Endothelial cell of umbilical vein (primary cell): ENCODE measurements at regions not wholly inside any gene's neighbourhood (a gene's known extent, or its start where the extent isn't known, plus 50 kb on each side); places are given as distances from the start of the nearest gene placed in this dataset.

Experiments
- BruUV-seq: library from RNA; stranded (reverse); fragments of 400-500 nt; replicated peaks from 2 replicates; lab custom pipeline; 2021; lab: Mats Ljungman, UMichigan
- CTCF ChIA-PET: fragments of 300-600, 350-600 bp; sonication (Branson Sonifier 250); formaldehyde crosslinking; loops from one replicate; lab custom pipeline; 2021; ENCODE audit warnings: antibody characterized with exemption, inconsistent platforms; lab: Charles Lee
- POLR2A ChIA-PET: fragments of 300-600, 350-600 bp; sonication (Branson Sonifier 250); formaldehyde crosslinking; loops from one replicate; lab custom pipeline; 2021; ENCODE audit warnings: antibody characterized with exemption, inconsistent platforms; lab: Charles Lee
- DNase-seq: peaks from one replicate; pipeline ENCODE4 v3.0.0-alpha.2; 2011; ENCODE audit warnings: low read depth, low spot score
- FAIRE-seq: peaks from 2 replicates; lab custom pipeline; 2011; peaks lifted over from hg19 to GRCh38; lab: Jason Lieb, UNC
- H2AFZ ChIP-seq: 2 replicates; pipeline ENCODE4 v1.6.0; 2012; ENCODE audit warnings: low read depth, low read length, control low read depth, inconsistent platforms
- H3K27ac ChIP-seq: 2 replicates; pipeline ENCODE4 v1.5.1; 2011; ENCODE audit warnings: low read depth, mild to moderate bottlenecking, control low read depth, low read length, moderate library complexity; ENCODE audit not compliant: insufficient read depth
- H3K27me3 ChIP-seq, 2 experiments: 2 replicates each; pipeline versions ENCODE4 v1.6.0 to v1.6.1; 2011; ENCODE audit warnings: low read length in 2 of 2, mixed read lengths in 1 of 2; ENCODE audit not compliant: control insufficient read depth in 2 of 2, insufficient read depth in 2 of 2
- H3K36me3 ChIP-seq, 2 experiments: 2 replicates in 1 of 2; 3 replicates in 1 of 2; pipeline ENCODE4 v1.5.1; 2011; ENCODE audit warnings: low read length in 2 of 2, mild to moderate bottlenecking in 1 of 2, moderate library complexity in 1 of 2; ENCODE audit not compliant: control insufficient read depth in 2 of 2, insufficient read depth in 2 of 2; ENCODE audit errors: extremely low read depth in 1 of 2
- H3K4me1 ChIP-seq: 3 replicates; pipeline ENCODE4 v1.5.1; 2011; ENCODE audit warnings: mild to moderate bottlenecking, low read length; ENCODE audit not compliant: control insufficient read depth, insufficient read depth; ENCODE audit errors: extremely low read depth
- H3K4me2 ChIP-seq: 2 replicates; pipeline ENCODE4 v1.6.1; 2011; ENCODE audit warnings: low read length, control low read depth, mixed read lengths; ENCODE audit not compliant: insufficient read depth
- H3K4me3 ChIP-seq, 3 experiments: fragments of 200-600 bp in 1 of 3; sonication (generic), shearing (Covaris generic) in 1 of 3; replicated peaks in 1 of 3; 2 replicates each; pipeline ENCODE4 v1.5.1; 2011 to 2016; ENCODE audit warnings: control low read depth in 3 of 3, low read length in 3 of 3, mild to moderate bottlenecking in 2 of 3, inconsistent platforms in 1 of 3, low read depth in 1 of 3, moderate library complexity in 1 of 3; ENCODE audit not compliant: insufficient read depth in 1 of 3
- H3K79me2 ChIP-seq: 2 replicates; pipeline ENCODE4 v1.6.0; 2012; ENCODE audit warnings: low read length, inconsistent platforms; ENCODE audit not compliant: control insufficient read depth, insufficient read depth
- H3K9ac ChIP-seq: replicated peaks from 2 replicates; pipeline ENCODE3; 2011; ENCODE audit warnings: low read length, control low read depth; ENCODE audit not compliant: insufficient read depth; ENCODE audit errors: extremely low read depth
- H3K9me1 ChIP-seq: replicated peaks from 3 replicates; pipeline ENCODE4 v1.6.0; 2011; ENCODE audit warnings: mild to moderate bottlenecking, low read length; ENCODE audit not compliant: control insufficient read depth, insufficient read depth; ENCODE audit errors: extremely low read depth
- H3K9me3 ChIP-seq: replicated peaks from 2 replicates; pipeline ENCODE4 v1.5.1; 2012; ENCODE audit warnings: low read length, inconsistent platforms; ENCODE audit not compliant: control insufficient read depth, insufficient read depth
- H4K20me1 ChIP-seq: replicated peaks from 2 replicates; pipeline ENCODE3; 2011; ENCODE audit warnings: mild to moderate bottlenecking, low read length; ENCODE audit not compliant: control insufficient read depth, insufficient read depth; ENCODE audit errors: extremely low read depth
- EZH2 ChIP-seq: IDR thresholded peaks from 2 replicates; pipeline ENCODE4 v1.6.1; 2012; ENCODE audit warnings: borderline replicate concordance, low read depth, mild to moderate bottlenecking, moderate library complexity, low read length, inconsistent platforms; ENCODE audit not compliant: severe bottlenecking
- FOS ChIP-seq: IDR thresholded peaks from 2 replicates; pipeline ENCODE4 v1.6.1; 2011; ENCODE audit warnings: mild to moderate bottlenecking, low read length, moderate library complexity, borderline replicate concordance; ENCODE audit not compliant: insufficient read depth
- GATA2 ChIP-seq: IDR thresholded peaks from 2 replicates; pipeline ENCODE4 v1.7.0; 2011; ENCODE audit warnings: low read depth, mild to moderate bottlenecking, moderate library complexity, mixed read lengths, low read length; ENCODE audit not compliant: insufficient read length, insufficient read depth
- JUN ChIP-seq: IDR thresholded peaks from 2 replicates; pipeline ENCODE4 v1.6.1; 2011; ENCODE audit warnings: borderline replicate concordance, low read depth; ENCODE audit not compliant: insufficient read length, insufficient read depth
- MYC ChIP-seq: IDR thresholded peaks from one replicate; pipeline ENCODE4 v1.6.1; 2011; ENCODE audit warnings: mild to moderate bottlenecking, low read depth, low read length
- POLR2A ChIP-seq: IDR thresholded peaks from 2 replicates; pipeline ENCODE4 v1.6.1; 2012; ENCODE audit warnings: low read depth, mild to moderate bottlenecking, control low read depth, low read length
- POLR2AphosphoS5 ChIP-seq: IDR thresholded peaks from 2 replicates; pipeline ENCODE4 v1.6.1; 2012; ENCODE audit warnings: low read depth, mild to moderate bottlenecking, control low read depth, low read length, moderate library complexity; ENCODE audit not compliant: insufficient read depth
- dilution Hi-C: fragments of 300-500 bp; cut with MboI; formaldehyde crosslinking; loops from one replicate; pipeline ENCODE4 v1.15.0; 2019; ENCODE audit warnings: low sequenced_read_pairs; ENCODE audit not compliant: extremely low pct_ligation_motif_present
- intact Hi-C: fragments of 100-400 bp; cut with micrococcal nuclease; formaldehyde crosslinking; loops from one replicate; pipeline ENCODE4 v1.10.0; 2022
- TF ChIP-seq, protein P1 (sequence below): IDR thresholded peaks from 2 replicates; pipeline ENCODE4 v1.6.1; 2011; ENCODE audit not compliant: insufficient read depth, insufficient read length
- TF ChIP-seq, protein P2 (sequence below), 2 donors: IDR thresholded peaks; 1 replicate in 1 of 2; 2 replicates in 1 of 2; pipeline ENCODE4 v1.5.1; 2011; ENCODE audit warnings: low read length in 2 of 2, mild to moderate bottlenecking in 2 of 2, moderate library complexity in 2 of 2, control low read depth in 1 of 2, inconsistent platforms in 1 of 2, low read depth in 1 of 2; ENCODE audit not compliant: insufficient read depth in 1 of 2; ENCODE audit errors: extremely low read depth in 1 of 2

DNA sequence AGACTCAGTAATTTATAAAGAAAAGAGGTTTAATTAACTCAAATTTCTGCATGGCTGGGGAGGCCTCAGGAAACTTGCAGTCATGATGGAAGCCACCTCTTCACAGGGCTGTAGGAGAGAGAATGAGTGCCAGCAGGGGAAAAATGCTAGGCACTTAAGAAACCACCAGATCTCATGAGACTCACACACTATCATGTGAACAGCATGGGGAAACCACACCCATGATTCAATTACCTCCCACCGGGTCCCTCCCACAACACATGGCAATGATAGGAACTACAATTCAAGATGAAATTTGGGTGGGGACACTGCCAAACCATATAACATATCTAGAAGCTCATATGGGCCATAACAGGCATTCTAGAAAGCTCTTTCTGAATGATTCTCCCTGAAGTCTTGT, 190.3 kb downstream of the WNT5A start:
- Histone ChIP-seq H3K9me1 (no peaks in the 10 kb centered on the region), H3K27ac (no peak overlapping the region), H3K4me3 (no peak overlapping the region), H3K4me2 (no peak overlapping the region), H2AFZ (no peak overlapping the region), H4K20me1 (no peaks in the 10 kb centered on the region), H3K9ac (no peak overlapping the region), H3K9me3 (no peaks in the 10 kb centered on the region), H3K27me3 (no peaks in the 10 kb centered on the region), H3K79me2 (no peaks in the 10 kb centered on the region), H3K4me1 (no peaks in the 10 kb centered on the region), H3K36me3 (no peaks in the 10 kb centered on the region)
- BruUV-seq, result no TSS peak
- CTCF ChIA-PET, result no interaction called here
- TF ChIP-seq MYC (no peak), EZH2 (no peak), GATA2 (no peak)
- POLR2A ChIA-PET, result no interaction called here
- dilution Hi-C loops (no loop called here), intact Hi-C loops (no loop called here)
- FAIRE-seq (no peak), DNase-seq (no peak)

DNA sequence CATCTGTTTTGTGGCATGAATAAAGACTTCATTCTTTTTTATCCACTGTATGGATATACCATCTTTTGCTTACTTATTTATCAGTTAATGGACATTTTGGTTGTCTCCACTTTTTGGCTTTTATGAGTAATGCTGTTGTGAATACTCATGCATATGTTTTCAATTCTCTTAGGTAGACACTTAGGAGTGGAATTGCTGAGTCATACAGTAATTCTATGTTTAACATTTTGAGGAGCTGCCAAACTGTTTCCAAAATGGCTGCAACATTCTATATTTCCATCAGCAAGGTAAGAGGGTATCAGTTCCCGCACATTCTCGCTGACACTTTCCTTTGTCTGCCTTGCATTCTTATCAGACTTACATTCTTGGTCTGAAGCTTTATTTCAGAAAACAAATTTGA, 191.1 kb downstream of the WNT5A start:
- no peak overlapping the region for H3K4me2 ChIP-seq
- DNase-seq (no peak), FAIRE-seq (no peak)
- H4K20me1 ChIP-seq, result no peaks in the 10 kb centered on the region
- no peak overlapping the region for H3K27ac ChIP-seq
- TF ChIP-seq, protein P1, sequence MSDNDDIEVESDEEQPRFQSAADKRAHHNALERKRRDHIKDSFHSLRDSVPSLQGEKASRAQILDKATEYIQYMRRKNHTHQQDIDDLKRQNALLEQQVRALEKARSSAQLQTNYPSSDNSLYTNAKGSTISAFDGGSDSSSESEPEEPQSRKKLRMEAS, result no peak
- no peak for TF ChIP-seq GATA2
- TF ChIP-seq MYC, result no peak
- TF ChIP-seq POLR2A, result no peak
- TF ChIP-seq, protein P2, sequence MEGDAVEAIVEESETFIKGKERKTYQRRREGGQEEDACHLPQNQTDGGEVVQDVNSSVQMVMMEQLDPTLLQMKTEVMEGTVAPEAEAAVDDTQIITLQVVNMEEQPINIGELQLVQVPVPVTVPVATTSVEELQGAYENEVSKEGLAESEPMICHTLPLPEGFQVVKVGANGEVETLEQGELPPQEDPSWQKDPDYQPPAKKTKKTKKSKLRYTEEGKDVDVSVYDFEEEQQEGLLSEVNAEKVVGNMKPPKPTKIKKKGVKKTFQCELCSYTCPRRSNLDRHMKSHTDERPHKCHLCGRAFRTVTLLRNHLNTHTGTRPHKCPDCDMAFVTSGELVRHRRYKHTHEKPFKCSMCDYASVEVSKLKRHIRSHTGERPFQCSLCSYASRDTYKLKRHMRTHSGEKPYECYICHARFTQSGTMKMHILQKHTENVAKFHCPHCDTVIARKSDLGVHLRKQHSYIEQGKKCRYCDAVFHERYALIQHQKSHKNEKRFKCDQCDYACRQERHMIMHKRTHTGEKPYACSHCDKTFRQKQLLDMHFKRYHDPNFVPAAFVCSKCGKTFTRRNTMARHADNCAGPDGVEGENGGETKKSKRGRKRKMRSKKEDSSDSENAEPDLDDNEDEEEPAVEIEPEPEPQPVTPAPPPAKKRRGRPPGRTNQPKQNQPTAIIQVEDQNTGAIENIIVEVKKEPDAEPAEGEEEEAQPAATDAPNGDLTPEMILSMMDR (IDR thresholded peaks at IDR 0.05; ENCODE audit: extremely low read depth in 1 of 2, insufficient read depth in 1 of 2, low read depth in 1 of 2, low read length in 2 of 2), result no peak
- no peak for TF ChIP-seq EZH2
- no peak for TF ChIP-seq POLR2AphosphoS5
- no peak for TF ChIP-seq FOS
- TF ChIP-seq JUN, result no peak
- dilution Hi-C loops, result no loop called here
- no peak overlapping the region for H2AFZ ChIP-seq
- ChIA-PET POLR2A (no interaction called here), CTCF (no interaction called here)
- intact Hi-C loops, result no loop called here
- no peaks in the 10 kb centered on the region for H3K79me2 ChIP-seq
- H3K9me1 ChIP-seq, result no peaks in the 10 kb centered on the region
- no peaks in the 10 kb centered on the region for H3K27me3 ChIP-seq
- no peak overlapping the region for H3K4me3 ChIP-seq
- H3K36me3 ChIP-seq, result no peaks in the 10 kb centered on the region
- H3K9ac ChIP-seq, result no peak overlapping the region
- H3K4me1 ChIP-seq, result no peaks in the 10 kb centered on the region
- BruUV-seq, result no TSS peak
- H3K9me3 ChIP-seq, result no peaks in the 10 kb centered on the region
